NCI-H2081 (cell line): ENCODE measurements at regions not wholly inside any gene's neighbourhood (a gene's known extent, or its start where the extent isn't known, plus 50 kb on each side); places are given as distances from the start of the nearest gene placed in this dataset.

Experiments
- DNase-seq, 2 experiments: peaks; one replicate each; lab custom pipeline; 2025; lab: John Stamatoyannopoulos, UW

GRCh38 chr1:48054232-48054631, 57.0 kb upstream of the TRABD2B start:
- no peak for DNase-seq

GRCh38 chr1:48052923-48053291, 55.7 kb upstream of the TRABD2B start:
- DNase-seq = no peak

GRCh38 chr1:48051466-48052126, 54.4 kb upstream of the TRABD2B start:
- no peak for DNase-seq

GRCh38 chr1:48049823-48050535, 52.8 kb upstream of the TRABD2B start:
- DNase-seq = no peak

GRCh38 chr1:48048980-48049379, 51.8 kb upstream of the TRABD2B start:
- DNase-seq = no peak

- no peak for DNase-seq
These were observed 50.9 kb upstream of the TRABD2B start for GRCh38 chr1:48048064-48048463.

- DNase-seq = no peak
These were observed 49.9 kb upstream of the TRABD2B start for GRCh38 chr1:48047116-48047515.
